Endothelial cell of umbilical vein (primary cell): ENCODE measurements at regions not wholly inside any gene's neighbourhood (a gene's known extent, or its start where the extent isn't known, plus 50 kb on each side); places are given as distances from the start of the nearest gene placed in this dataset.

Source experiments
- EZH2 ChIP-seq: IDR thresholded peaks from 2 replicates; pipeline ENCODE4 v1.6.1; 2012; ENCODE audit warnings: borderline replicate concordance, low read depth, mild to moderate bottlenecking, moderate library complexity, low read length, inconsistent platforms; ENCODE audit not compliant: severe bottlenecking
- MAX ChIP-seq: IDR thresholded peaks from 2 replicates; pipeline ENCODE4 v1.6.1; 2011; ENCODE audit not compliant: insufficient read depth, insufficient read length
- MYC ChIP-seq: IDR thresholded peaks from one replicate; pipeline ENCODE4 v1.6.1; 2011; ENCODE audit warnings: mild to moderate bottlenecking, low read depth, low read length
- POLR2A ChIP-seq: IDR thresholded peaks from 2 replicates; pipeline ENCODE4 v1.6.1; 2012; ENCODE audit warnings: low read depth, mild to moderate bottlenecking, control low read depth, low read length
- POLR2AphosphoS5 ChIP-seq: IDR thresholded peaks from 2 replicates; pipeline ENCODE4 v1.6.1; 2012; ENCODE audit warnings: low read depth, mild to moderate bottlenecking, control low read depth, low read length, moderate library complexity; ENCODE audit not compliant: insufficient read depth
- TF ChIP-seq, protein P1 (sequence below), 2 donors: IDR thresholded peaks; 1 replicate in 1 of 2; 2 replicates in 1 of 2; pipeline ENCODE4 v1.5.1; 2011; ENCODE audit warnings: low read length in 2 of 2, mild to moderate bottlenecking in 2 of 2, moderate library complexity in 2 of 2, control low read depth in 1 of 2, inconsistent platforms in 1 of 2, low read depth in 1 of 2; ENCODE audit not compliant: insufficient read depth in 1 of 2; ENCODE audit errors: extremely low read depth in 1 of 2

GRCh38 chrX:26918631-26919030 lies 544.5 kb downstream of the PPP4R3C start:
- TF ChIP-seq, protein P1, sequence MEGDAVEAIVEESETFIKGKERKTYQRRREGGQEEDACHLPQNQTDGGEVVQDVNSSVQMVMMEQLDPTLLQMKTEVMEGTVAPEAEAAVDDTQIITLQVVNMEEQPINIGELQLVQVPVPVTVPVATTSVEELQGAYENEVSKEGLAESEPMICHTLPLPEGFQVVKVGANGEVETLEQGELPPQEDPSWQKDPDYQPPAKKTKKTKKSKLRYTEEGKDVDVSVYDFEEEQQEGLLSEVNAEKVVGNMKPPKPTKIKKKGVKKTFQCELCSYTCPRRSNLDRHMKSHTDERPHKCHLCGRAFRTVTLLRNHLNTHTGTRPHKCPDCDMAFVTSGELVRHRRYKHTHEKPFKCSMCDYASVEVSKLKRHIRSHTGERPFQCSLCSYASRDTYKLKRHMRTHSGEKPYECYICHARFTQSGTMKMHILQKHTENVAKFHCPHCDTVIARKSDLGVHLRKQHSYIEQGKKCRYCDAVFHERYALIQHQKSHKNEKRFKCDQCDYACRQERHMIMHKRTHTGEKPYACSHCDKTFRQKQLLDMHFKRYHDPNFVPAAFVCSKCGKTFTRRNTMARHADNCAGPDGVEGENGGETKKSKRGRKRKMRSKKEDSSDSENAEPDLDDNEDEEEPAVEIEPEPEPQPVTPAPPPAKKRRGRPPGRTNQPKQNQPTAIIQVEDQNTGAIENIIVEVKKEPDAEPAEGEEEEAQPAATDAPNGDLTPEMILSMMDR (IDR thresholded peaks at IDR 0.05; ENCODE audit: extremely low read depth in 1 of 2, insufficient read depth in 1 of 2, low read depth in 1 of 2, low read length in 2 of 2), result peak; percentile 17 to 26
- TF ChIP-seq POLR2AphosphoS5 (no peak), POLR2A (no peak), EZH2 (no peak), MAX (no peak), MYC (no peak)
